ENCODE measurements at regions not wholly inside any gene's neighbourhood (a gene's known extent, or its start where the extent isn't known, plus 50 kb on each side); places are given as distances from the start of the nearest gene placed in this dataset.

GRCh38 chr17:27109346-27109745 is 184.6 kb upstream of the WSB1 start:
- Histone ChIP-seq H3K27ac (ENCODE audit: low read length) (no peak overlapping the region), H3K36me3 (ENCODE audit: control insufficient read depth, insufficient read depth, low read length) (no peaks in the 10 kb centered on the region), H3K4me1 (ENCODE audit: control insufficient read depth, insufficient read depth, low read length) (no peaks in the 10 kb centered on the region), H3K9me3 (ENCODE audit: control insufficient read depth, insufficient read depth, low read length) (no peaks in the 10 kb centered on the region), H3K27me3 (ENCODE audit: control insufficient read depth, insufficient read depth, low read length) (no peaks in the 10 kb centered on the region), H3K4me3 (ENCODE audit: low read length) (no peak overlapping the region)
- Mint-ChIP-seq H3K36me3 (no peaks in the 10 kb centered on the region), H3K9me3 (no peaks in the 10 kb centered on the region), H3K27me3 (ENCODE audit: low read depth in 2 of 2) (peaks cover 7 to 15% of the 10 kb centered on the region in 2 donors), H3K4me1 (no peaks in the 10 kb centered on the region), H3K27ac (no peak overlapping the region), H3K4me3 (no peak overlapping the region)
- ATAC-seq: no peak
- intact Hi-C loops (cut with micrococcal nuclease): no loop called here
- TF ChIP-seq, protein P1, sequence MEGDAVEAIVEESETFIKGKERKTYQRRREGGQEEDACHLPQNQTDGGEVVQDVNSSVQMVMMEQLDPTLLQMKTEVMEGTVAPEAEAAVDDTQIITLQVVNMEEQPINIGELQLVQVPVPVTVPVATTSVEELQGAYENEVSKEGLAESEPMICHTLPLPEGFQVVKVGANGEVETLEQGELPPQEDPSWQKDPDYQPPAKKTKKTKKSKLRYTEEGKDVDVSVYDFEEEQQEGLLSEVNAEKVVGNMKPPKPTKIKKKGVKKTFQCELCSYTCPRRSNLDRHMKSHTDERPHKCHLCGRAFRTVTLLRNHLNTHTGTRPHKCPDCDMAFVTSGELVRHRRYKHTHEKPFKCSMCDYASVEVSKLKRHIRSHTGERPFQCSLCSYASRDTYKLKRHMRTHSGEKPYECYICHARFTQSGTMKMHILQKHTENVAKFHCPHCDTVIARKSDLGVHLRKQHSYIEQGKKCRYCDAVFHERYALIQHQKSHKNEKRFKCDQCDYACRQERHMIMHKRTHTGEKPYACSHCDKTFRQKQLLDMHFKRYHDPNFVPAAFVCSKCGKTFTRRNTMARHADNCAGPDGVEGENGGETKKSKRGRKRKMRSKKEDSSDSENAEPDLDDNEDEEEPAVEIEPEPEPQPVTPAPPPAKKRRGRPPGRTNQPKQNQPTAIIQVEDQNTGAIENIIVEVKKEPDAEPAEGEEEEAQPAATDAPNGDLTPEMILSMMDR (IDR thresholded peaks at IDR 0.05): no peak
- no peak for DNase-seq

GRCh38 chr17:27153005-27153404 is 140.9 kb upstream of the WSB1 start:
- Histone ChIP-seq H3K4me3 (ENCODE audit: low read length) (no peak overlapping the region), H3K4me1 (ENCODE audit: control insufficient read depth, insufficient read depth, low read length) (no peaks in the 10 kb centered on the region), H3K27ac (ENCODE audit: low read length) (no peak overlapping the region), H3K36me3 (ENCODE audit: control insufficient read depth, insufficient read depth, low read length) (no peaks in the 10 kb centered on the region), H3K27me3 (ENCODE audit: control insufficient read depth, insufficient read depth, low read length) (no peaks in the 10 kb centered on the region), H3K9me3 (ENCODE audit: control insufficient read depth, insufficient read depth, low read length) (no peaks in the 10 kb centered on the region)
- Mint-ChIP-seq H3K27ac (no peak overlapping the region), H3K4me1 (no peaks in the 10 kb centered on the region), H3K4me3 (no peak overlapping the region), H3K36me3 (no peaks in the 10 kb centered on the region), H3K9me3 (no peaks in the 10 kb centered on the region), H3K27me3 (ENCODE audit: low read depth in 2 of 2) (no peaks in the 10 kb centered on the region)
- intact Hi-C loops (cut with micrococcal nuclease): no loop called here
- TF ChIP-seq, protein P1 (IDR thresholded peaks at IDR 0.05): no peak
- DNase-seq (no peak), ATAC-seq (no peak)
- 87% methylated on average over 4 of the region's 4 CpGs for WGBS (ENCODE audit: insufficient coverage)

GRCh38 chr17:27155866-27156265 is 138.0 kb upstream of the WSB1 start:
- Mint-ChIP-seq H3K4me3 (no peak overlapping the region), H3K36me3 (no peaks in the 10 kb centered on the region), H3K27ac (no peak overlapping the region), H3K27me3 (ENCODE audit: low read depth in 2 of 2) (no peaks in the 10 kb centered on the region), H3K9me3 (no peaks in the 10 kb centered on the region), H3K4me1 (no peaks in the 10 kb centered on the region)
- DNase-seq (no peak), ATAC-seq (no peak)
- intact Hi-C loops (cut with micrococcal nuclease): no loop called here
- Histone ChIP-seq H3K9me3 (ENCODE audit: control insufficient read depth, insufficient read depth, low read length) (no peaks in the 10 kb centered on the region), H3K4me3 (ENCODE audit: low read length) (no peak overlapping the region), H3K27me3 (ENCODE audit: control insufficient read depth, insufficient read depth, low read length) (no peaks in the 10 kb centered on the region), H3K4me1 (ENCODE audit: control insufficient read depth, insufficient read depth, low read length) (no peaks in the 10 kb centered on the region), H3K27ac (ENCODE audit: low read length) (no peak overlapping the region), H3K36me3 (ENCODE audit: control insufficient read depth, insufficient read depth, low read length) (no peaks in the 10 kb centered on the region)
- TF ChIP-seq, protein P1 (IDR thresholded peaks at IDR 0.05): no peak
- 94% methylated on average over 15 of the region's 15 CpGs for WGBS (ENCODE audit: insufficient coverage)

- no peak overlapping the region for H3K27ac Mint-ChIP-seq
- no peaks in the 10 kb centered on the region for H3K36me3 Mint-ChIP-seq
- WGBS (ENCODE audit: insufficient coverage): 88% methylated on average over 8 of the region's 8 CpGs
- Histone ChIP-seq H3K4me3 (ENCODE audit: low read length) (no peak overlapping the region), H3K4me1 (ENCODE audit: control insufficient read depth, insufficient read depth, low read length) (no peaks in the 10 kb centered on the region), H3K27ac (ENCODE audit: low read length) (no peak overlapping the region), H3K36me3 (ENCODE audit: control insufficient read depth, insufficient read depth, low read length) (no peaks in the 10 kb centered on the region), H3K27me3 (ENCODE audit: control insufficient read depth, insufficient read depth, low read length) (no peaks in the 10 kb centered on the region), H3K9me3 (ENCODE audit: control insufficient read depth, insufficient read depth, low read length) (no peaks in the 10 kb centered on the region)
- no peak for ATAC-seq
- no peak overlapping the region for H3K4me3 Mint-ChIP-seq
- H3K4me1 Mint-ChIP-seq: no peaks in the 10 kb centered on the region
- TF ChIP-seq, protein P1 (IDR thresholded peaks at IDR 0.05): no peak
- intact Hi-C loops (cut with micrococcal nuclease): no loop called here
- no peaks in the 10 kb centered on the region for H3K27me3 Mint-ChIP-seq (ENCODE audit: low read depth in 2 of 2)
- H3K9me3 Mint-ChIP-seq: no peaks in the 10 kb centered on the region
- no peak for DNase-seq
These were observed 136.6 kb upstream of the WSB1 start for GRCh38 chr17:27157297-27157696.
